ENCODE measurements at regions not wholly inside any gene's neighbourhood (a gene's known extent, or its start where the extent isn't known, plus 50 kb on each side); places are given as distances from the start of the nearest gene placed in this dataset.

DNA sequence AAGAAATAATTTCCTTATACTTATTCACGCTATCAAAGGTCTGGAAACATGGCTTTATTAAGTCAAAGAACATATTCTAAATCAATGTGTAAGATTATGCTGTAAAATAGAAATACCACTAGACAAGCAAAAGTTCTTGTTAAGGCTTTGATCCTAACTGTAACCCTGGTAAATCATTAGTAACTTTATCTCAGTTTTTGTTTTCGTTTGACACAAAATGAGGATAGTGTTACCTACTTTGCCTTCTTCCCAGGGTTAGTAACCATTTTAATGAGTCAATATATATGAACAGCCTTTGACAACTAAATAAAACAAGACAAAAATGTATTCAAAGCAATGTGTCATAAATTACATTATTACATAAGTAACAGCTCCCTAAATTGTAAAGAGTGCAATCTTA lies 1336.3 kb downstream of the FAM181B start (continued):
- TF ChIP-seq, protein P1, sequence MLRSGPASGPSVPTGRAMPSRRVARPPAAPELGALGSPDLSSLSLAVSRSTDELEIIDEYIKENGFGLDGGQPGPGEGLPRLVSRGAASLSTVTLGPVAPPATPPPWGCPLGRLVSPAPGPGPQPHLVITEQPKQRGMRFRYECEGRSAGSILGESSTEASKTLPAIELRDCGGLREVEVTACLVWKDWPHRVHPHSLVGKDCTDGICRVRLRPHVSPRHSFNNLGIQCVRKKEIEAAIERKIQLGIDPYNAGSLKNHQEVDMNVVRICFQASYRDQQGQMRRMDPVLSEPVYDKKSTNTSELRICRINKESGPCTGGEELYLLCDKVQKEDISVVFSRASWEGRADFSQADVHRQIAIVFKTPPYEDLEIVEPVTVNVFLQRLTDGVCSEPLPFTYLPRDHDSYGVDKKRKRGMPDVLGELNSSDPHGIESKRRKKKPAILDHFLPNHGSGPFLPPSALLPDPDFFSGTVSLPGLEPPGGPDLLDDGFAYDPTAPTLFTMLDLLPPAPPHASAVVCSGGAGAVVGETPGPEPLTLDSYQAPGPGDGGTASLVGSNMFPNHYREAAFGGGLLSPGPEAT (IDR thresholded peaks at IDR 0.05; ENCODE audit: low read depth), result no peak

DNA sequence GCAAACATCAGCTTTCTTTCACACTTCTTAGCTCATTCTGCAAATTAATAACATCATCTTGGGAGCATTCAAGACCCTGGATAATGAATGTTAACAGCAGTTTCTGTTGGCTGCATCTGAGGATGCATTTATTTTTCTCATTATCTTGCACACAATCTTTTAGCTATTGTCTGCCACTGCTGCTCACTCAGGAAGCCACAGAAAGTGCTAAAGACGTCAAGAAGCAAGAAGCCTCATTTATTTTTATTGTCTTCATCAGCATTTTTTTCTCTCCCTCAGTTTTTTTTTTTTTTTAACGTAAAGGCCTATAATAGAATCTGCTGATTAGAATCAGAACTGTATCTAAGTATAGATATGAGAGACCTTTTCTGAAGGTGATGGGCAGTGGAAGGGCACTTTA lies 1339.4 kb downstream of the FAM181B start:
- Histone ChIP-seq H4K20me1 (ENCODE audit: control insufficient read depth, insufficient read depth) (no peaks in the 10 kb centered on the region), H3K4me1 (ENCODE audit: control insufficient read depth, insufficient read depth, low read length) (no peaks in the 10 kb centered on the region), H3K27ac (ENCODE audit: control insufficient read depth, insufficient read depth) (no peak overlapping the region), H3K36me3 (ENCODE audit: control insufficient read depth in 2 of 2, insufficient read depth in 2 of 2, low read length in 1 of 2) (no peaks in the 10 kb centered on the region), H3K79me2 (ENCODE audit: control insufficient read depth, insufficient read depth, low read length) (no peaks in the 10 kb centered on the region), H3K4me2 (ENCODE audit: control insufficient read depth, insufficient read depth) (no peak overlapping the region), H3K9me3 (replicated peaks; ENCODE audit: control insufficient read depth, insufficient read depth, low read length) (no peaks in the 10 kb centered on the region), H3K27me3 (replicated peaks in 1 of 2; ENCODE audit: control insufficient read depth in 2 of 2, insufficient read depth in 2 of 2, low read length in 1 of 2) (no peaks in the 10 kb centered on the region), H3K9ac (ENCODE audit: control insufficient read depth, insufficient read depth, low read length) (no peak overlapping the region), H3K4me3 (no peak overlapping the region), H2AFZ (ENCODE audit: control insufficient read depth, low read depth, low read length) (no peak overlapping the region)
- TF ChIP-seq ATF7 (IDR thresholded peaks at IDR 0.05; ENCODE audit: low read depth), result no peak
- TF ChIP-seq ZNF24 (IDR thresholded peaks at IDR 0.05), result no peak
- SMC1A ChIA-PET (ENCODE audit: uncharacterized antibody, unreplicated experiment), result no interaction called here
- intact Hi-C loops (cut with micrococcal nuclease; ENCODE audit: unreplicated experiment), result no loop called here
- WGBS (ENCODE audit: insufficient coverage, insufficient replicate concordance, low lambda C conversion rate, missing lambda C conversion rate), result 7% methylated on average over 2 of the region's 2 CpGs
- CTCF ChIA-PET, result no interaction called here
- no TSS peak for BruUV-seq (replicated peaks)
- RAD21 ChIA-PET (ENCODE audit: unreplicated experiment), result no interaction called here
- DNase-seq (ENCODE audit: low read depth, low spot score), result no peak
- FAIRE-seq, result no peak
- ATAC-seq, result no peak
- in situ Hi-C loops (cut with MboI), result no loop called here
- POLR2A ChIA-PET, result no interaction called here

DNA sequence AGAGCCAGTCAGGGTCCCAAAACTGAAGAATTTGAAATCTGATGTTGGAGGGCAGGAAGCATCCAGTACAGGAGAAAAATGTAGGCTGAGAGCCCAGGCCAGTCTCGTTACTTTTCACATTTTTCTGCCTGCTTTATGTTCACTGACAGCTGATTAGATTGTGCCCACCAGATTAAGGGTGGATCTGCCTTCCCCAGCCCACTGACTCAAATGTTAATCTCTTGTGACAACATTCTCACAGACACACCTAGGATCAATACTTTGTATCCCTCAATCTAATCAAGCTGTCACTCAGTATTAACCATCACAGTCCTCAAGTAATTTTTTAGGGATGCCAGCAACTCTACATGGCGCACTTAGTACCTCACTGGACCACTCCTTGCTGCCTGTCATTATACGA lies 1345.3 kb downstream of the FAM181B start:
- Histone ChIP-seq H3K9me3 (replicated peaks; ENCODE audit: control insufficient read depth, insufficient read depth, low read length) (no peaks in the 10 kb centered on the region), H3K9ac (ENCODE audit: control insufficient read depth, insufficient read depth, low read length) (no peak overlapping the region), H3K4me1 (ENCODE audit: control insufficient read depth, insufficient read depth, low read length) (no peaks in the 10 kb centered on the region), H4K20me1 (ENCODE audit: control insufficient read depth, insufficient read depth) (no peaks in the 10 kb centered on the region), H3K4me2 (ENCODE audit: control insufficient read depth, insufficient read depth) (no peak overlapping the region), H3K79me2 (ENCODE audit: control insufficient read depth, insufficient read depth, low read length) (no peaks in the 10 kb centered on the region), H3K27me3 (replicated peaks in 1 of 2; ENCODE audit: control insufficient read depth in 2 of 2, insufficient read depth in 2 of 2, low read length in 1 of 2) (no peaks in the 10 kb centered on the region), H2AFZ (ENCODE audit: control insufficient read depth, low read depth, low read length) (no peak overlapping the region), H3K27ac (ENCODE audit: control insufficient read depth, insufficient read depth) (no peak overlapping the region), H3K4me3 (no peak overlapping the region), H3K36me3 (ENCODE audit: control insufficient read depth in 2 of 2, insufficient read depth in 2 of 2, low read length in 1 of 2) (no peaks in the 10 kb centered on the region)
- WGBS (ENCODE audit: insufficient coverage, insufficient replicate concordance, low lambda C conversion rate, missing lambda C conversion rate), result 30% methylated on average over 3 of the region's 3 CpGs
- DNase-seq (ENCODE audit: low read depth, low spot score) (no peak), FAIRE-seq (no peak), ATAC-seq (no peak)
- POLR2A ChIA-PET, result no interaction called here
- CTCF ChIA-PET, result no interaction called here
- RAD21 ChIA-PET (ENCODE audit: unreplicated experiment), result no interaction called here
- in situ Hi-C loops (cut with MboI), result no loop called here
- no TSS peak for BruUV-seq (replicated peaks)
- SMC1A ChIA-PET (ENCODE audit: uncharacterized antibody, unreplicated experiment), result no interaction called here
- intact Hi-C loops (cut with micrococcal nuclease; ENCODE audit: unreplicated experiment), result no loop called here
- no peak for TF ChIP-seq PAX5 (IDR thresholded peaks at IDR 0.05; ENCODE audit: borderline replicate concordance, low read depth, low read length)
- TF ChIP-seq CREM (IDR thresholded peaks at IDR 0.05; ENCODE audit: low read depth), result no peak
- TF ChIP-seq POLR2AphosphoS5 (IDR thresholded peaks at IDR 0.05; ENCODE audit: low read length), result no peak
- no peak for TF ChIP-seq RCOR1 (conservative IDR thresholded peaks at IDR 0.05; ENCODE audit: low read depth, low read length)
- TF ChIP-seq, protein P2, sequence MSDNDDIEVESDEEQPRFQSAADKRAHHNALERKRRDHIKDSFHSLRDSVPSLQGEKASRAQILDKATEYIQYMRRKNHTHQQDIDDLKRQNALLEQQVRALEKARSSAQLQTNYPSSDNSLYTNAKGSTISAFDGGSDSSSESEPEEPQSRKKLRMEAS (IDR thresholded peaks at IDR 0.05; ENCODE audit: low read depth, low read length), result no peak
- no peak for TF ChIP-seq TCF3 (IDR thresholded peaks at IDR 0.05; ENCODE audit: borderline replicate concordance, insufficient read depth, low read depth, low read length)
- TF ChIP-seq WRNIP1 (IDR thresholded peaks at IDR 0.05; ENCODE audit: borderline replicate concordance, low read depth, low read length), result no peak
- no peak for TF ChIP-seq SRF (IDR thresholded peaks at IDR 0.05; ENCODE audit: low read depth in 2 of 2, low read length in 2 of 2)
- no peak for TF ChIP-seq PML (IDR thresholded peaks at IDR 0.05; ENCODE audit: low read length)
- no peak for TF ChIP-seq FOS (IDR thresholded peaks at IDR 0.05; ENCODE audit: borderline replicate concordance, extremely low read depth, insufficient read length)
- TF ChIP-seq, protein P3, sequence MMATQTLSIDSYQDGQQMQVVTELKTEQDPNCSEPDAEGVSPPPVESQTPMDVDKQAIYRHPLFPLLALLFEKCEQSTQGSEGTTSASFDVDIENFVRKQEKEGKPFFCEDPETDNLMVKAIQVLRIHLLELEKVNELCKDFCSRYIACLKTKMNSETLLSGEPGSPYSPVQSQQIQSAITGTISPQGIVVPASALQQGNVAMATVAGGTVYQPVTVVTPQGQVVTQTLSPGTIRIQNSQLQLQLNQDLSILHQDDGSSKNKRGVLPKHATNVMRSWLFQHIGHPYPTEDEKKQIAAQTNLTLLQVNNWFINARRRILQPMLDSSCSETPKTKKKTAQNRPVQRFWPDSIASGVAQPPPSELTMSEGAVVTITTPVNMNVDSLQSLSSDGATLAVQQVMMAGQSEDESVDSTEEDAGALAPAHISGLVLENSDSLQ (IDR thresholded peaks at IDR 0.05), result no peak
- TF ChIP-seq BHLHE40 (IDR thresholded peaks at IDR 0.05; ENCODE audit: borderline replicate concordance in 1 of 2, low read depth in 2 of 2, low read length in 1 of 2), result no peak
- no peak for TF ChIP-seq NR2C2 (IDR thresholded peaks at IDR 0.05; ENCODE audit: borderline replicate concordance, control insufficient read depth, insufficient read length, low read depth)
